ENCODE measurements at regions not wholly inside any gene's neighbourhood (a gene's known extent, or its start where the extent isn't known, plus 50 kb on each side); places are given as distances from the start of the nearest gene placed in this dataset.

DNA sequence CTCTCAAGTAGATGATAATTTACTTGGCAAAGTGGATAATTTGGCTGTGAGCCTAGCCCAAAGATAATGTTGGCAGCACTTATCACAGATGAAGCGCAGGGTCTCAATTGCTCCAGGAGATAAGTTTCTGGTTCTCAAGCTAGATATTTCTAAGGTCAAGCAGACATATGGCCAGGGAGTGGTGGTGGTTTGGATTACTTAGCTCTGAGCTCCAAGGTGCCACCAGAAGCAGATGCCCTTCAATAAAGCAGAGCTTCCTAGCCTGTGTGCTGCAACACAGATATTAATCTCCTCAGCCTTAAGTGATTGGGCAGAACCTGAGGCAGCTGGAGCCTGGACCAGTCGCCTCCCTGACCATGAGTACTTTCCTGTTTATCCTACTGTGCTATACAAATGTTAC, 79.2 kb upstream of the NALF2 start:
- TF ChIP-seq EZH2 (IDR thresholded peaks at IDR 0.05; ENCODE audit: borderline replicate concordance, low read depth, low read length, poor library complexity, severe bottlenecking), result no peak
- TF ChIP-seq, protein P1, sequence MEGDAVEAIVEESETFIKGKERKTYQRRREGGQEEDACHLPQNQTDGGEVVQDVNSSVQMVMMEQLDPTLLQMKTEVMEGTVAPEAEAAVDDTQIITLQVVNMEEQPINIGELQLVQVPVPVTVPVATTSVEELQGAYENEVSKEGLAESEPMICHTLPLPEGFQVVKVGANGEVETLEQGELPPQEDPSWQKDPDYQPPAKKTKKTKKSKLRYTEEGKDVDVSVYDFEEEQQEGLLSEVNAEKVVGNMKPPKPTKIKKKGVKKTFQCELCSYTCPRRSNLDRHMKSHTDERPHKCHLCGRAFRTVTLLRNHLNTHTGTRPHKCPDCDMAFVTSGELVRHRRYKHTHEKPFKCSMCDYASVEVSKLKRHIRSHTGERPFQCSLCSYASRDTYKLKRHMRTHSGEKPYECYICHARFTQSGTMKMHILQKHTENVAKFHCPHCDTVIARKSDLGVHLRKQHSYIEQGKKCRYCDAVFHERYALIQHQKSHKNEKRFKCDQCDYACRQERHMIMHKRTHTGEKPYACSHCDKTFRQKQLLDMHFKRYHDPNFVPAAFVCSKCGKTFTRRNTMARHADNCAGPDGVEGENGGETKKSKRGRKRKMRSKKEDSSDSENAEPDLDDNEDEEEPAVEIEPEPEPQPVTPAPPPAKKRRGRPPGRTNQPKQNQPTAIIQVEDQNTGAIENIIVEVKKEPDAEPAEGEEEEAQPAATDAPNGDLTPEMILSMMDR (conservative IDR thresholded peaks at IDR 0.05; ENCODE audit: low read depth, low read length), result no peak

Data from A673 (cell line).